Fibroblast of lung (primary cell): ENCODE measurements at regions not wholly inside any gene's neighbourhood (a gene's known extent, or its start where the extent isn't known, plus 50 kb on each side); places are given as distances from the start of the nearest gene placed in this dataset.

Experiments used
- DNase-seq, 2 donors: peaks; one replicate each; pipeline versions ENCODE4 v3.0.0 to v3.0.0-alpha.2; 2010; ENCODE audit warnings: low read depth in 2 of 2
- H2AFZ ChIP-seq: 2 replicates; pipeline ENCODE4 v1.5.1; 2012; ENCODE audit warnings: low read length, control low read depth, inconsistent platforms
- H3K27ac ChIP-seq: 2 replicates; pipeline ENCODE4 v1.5.1; 2011; ENCODE audit warnings: low read length, control low read depth; ENCODE audit not compliant: insufficient read depth
- H3K27me3 ChIP-seq: 2 replicates; pipeline ENCODE4 v1.5.1; 2011; ENCODE audit warnings: mild to moderate bottlenecking, low read length; ENCODE audit not compliant: control insufficient read depth, insufficient read depth
- H3K36me3 ChIP-seq: 2 replicates; pipeline ENCODE4 v1.5.1; 2011; ENCODE audit warnings: low read length; ENCODE audit not compliant: control insufficient read depth, insufficient read depth
- H3K4me1 ChIP-seq: 2 replicates; pipeline ENCODE4 v1.5.1; 2011; ENCODE audit warnings: low read length; ENCODE audit not compliant: control insufficient read depth, insufficient read depth; ENCODE audit errors: extremely low read depth
- H3K4me2 ChIP-seq: 2 replicates; pipeline ENCODE4 v1.5.1; 2011; ENCODE audit warnings: low read length, control low read depth; ENCODE audit not compliant: insufficient read depth; ENCODE audit errors: extremely low read depth
- H3K4me3 ChIP-seq, 4 experiments: fragments of 200-600 bp in 1 of 4; sonication (generic) in 1 of 4; replicated peaks in 1 of 4; 2 replicates each; pipeline ENCODE4 v1.5.1; 2011 to 2016; ENCODE audit warnings: low read length in 4 of 4, low read depth in 3 of 4, mild to moderate bottlenecking in 3 of 4, control low read depth in 2 of 4, inconsistent platforms in 1 of 4, mixed read lengths in 1 of 4; ENCODE audit not compliant: insufficient read depth in 1 of 4; ENCODE audit errors: control extremely low read depth in 1 of 4
- H3K79me2 ChIP-seq: 2 replicates; pipeline ENCODE4 v1.5.1; 2012; ENCODE audit warnings: mild to moderate bottlenecking, low read length, inconsistent platforms; ENCODE audit not compliant: control insufficient read depth, insufficient read depth
- H3K9ac ChIP-seq: 2 replicates; pipeline ENCODE4 v1.5.1; 2011; ENCODE audit warnings: mild to moderate bottlenecking, low read length, control low read depth; ENCODE audit not compliant: insufficient read depth
- H3K9me3 ChIP-seq: 2 replicates; pipeline ENCODE4 v1.5.1; 2012; ENCODE audit warnings: low read depth, low read length; ENCODE audit not compliant: control insufficient read depth, insufficient read depth
- H4K20me1 ChIP-seq: 2 replicates; pipeline ENCODE4 v1.5.1; 2011; ENCODE audit warnings: low read length; ENCODE audit not compliant: control insufficient read depth, insufficient read depth; ENCODE audit errors: extremely low read depth
- CTCF ChIP-seq, 2 donors: IDR thresholded peaks in 1 of 2; conservative IDR thresholded peaks in 1 of 2; 1 replicate in 1 of 2; 2 replicates in 1 of 2; pipeline ENCODE4 v1.5.1; 2011 to 2012; ENCODE audit warnings: low read length in 2 of 2, control low read depth in 1 of 2, inconsistent platforms in 1 of 2, low read depth in 1 of 2, mild to moderate bottlenecking in 1 of 2
- EZH2 ChIP-seq: IDR thresholded peaks from 2 replicates; pipeline ENCODE4 v1.5.1; 2012; ENCODE audit warnings: low read length, control low read depth, mild to moderate bottlenecking; ENCODE audit errors: missing control alignments

GRCh38 chr4:14853176-14853943 lies 148.9 kb upstream of the CPEB2 start:
- Histone ChIP-seq H3K79me2 (no peaks in the 10 kb centered on the region), H3K27me3 (no peaks in the 10 kb centered on the region), H3K4me3 (no peak overlapping the region), H3K4me1 (peaks cover 16% of the 10 kb centered on the region), H3K9me3 (no peaks in the 10 kb centered on the region), H3K36me3 (no peaks in the 10 kb centered on the region), H2AFZ (no peak overlapping the region), H4K20me1 (no peaks in the 10 kb centered on the region), H3K4me2 (no peak overlapping the region), H3K27ac (no peak overlapping the region), H3K9ac (no peak overlapping the region)
- no peak for TF ChIP-seq CTCF (conservative IDR thresholded peaks at IDR 0.05 in 1 of 2, IDR thresholded peaks at IDR 0.05 in 1 of 2; ENCODE audit: low read depth in 1 of 2, low read length in 2 of 2)
- no peak for TF ChIP-seq EZH2
- DNase-seq = peak; percentile 92 to 96

GRCh38 chr4:14855719-14856061 lies 146.6 kb upstream of the CPEB2 start:
- TF ChIP-seq CTCF (conservative IDR thresholded peaks at IDR 0.05 in 1 of 2, IDR thresholded peaks at IDR 0.05 in 1 of 2; ENCODE audit: low read depth in 1 of 2, low read length in 2 of 2) = no peak
- no peak for TF ChIP-seq EZH2
- H3K9ac ChIP-seq = no peak overlapping the region
- H2AFZ ChIP-seq = no peak overlapping the region

GRCh38 chr4:14856062-14856933 lies 146.0 kb upstream of the CPEB2 start:
- H3K9me3 ChIP-seq = no peaks in the 10 kb centered on the region
- H4K20me1 ChIP-seq = no peaks in the 10 kb centered on the region
- DNase-seq = peak; percentile 100
- peaks cover 16% of the 10 kb centered on the region for H3K4me1 ChIP-seq
- no peak overlapping the region for H3K4me3 ChIP-seq
- H3K9ac ChIP-seq = no peak overlapping the region
- no peaks in the 10 kb centered on the region for H3K36me3 ChIP-seq
- TF ChIP-seq CTCF (conservative IDR thresholded peaks at IDR 0.05 in 1 of 2, IDR thresholded peaks at IDR 0.05 in 1 of 2; ENCODE audit: low read depth in 1 of 2, low read length in 2 of 2) (no peak), EZH2 (no peak)
- H3K27ac ChIP-seq = peak overlapping the region; percentile 62
- H3K4me2 ChIP-seq = peak overlapping the region; percentile 17
- H2AFZ ChIP-seq = no peak overlapping the region
- H3K27me3 ChIP-seq = no peaks in the 10 kb centered on the region
- H3K79me2 ChIP-seq = no peaks in the 10 kb centered on the region

More at GRCh38 chr4:14855719-14856061, 146.6 kb upstream of the CPEB2 start:
- no peaks in the 10 kb centered on the region for H4K20me1 ChIP-seq
- peaks cover 16% of the 10 kb centered on the region for H3K4me1 ChIP-seq
- no peaks in the 10 kb centered on the region for H3K36me3 ChIP-seq
- no peak for DNase-seq
- peak overlapping the region; percentile 62 for H3K27ac ChIP-seq
- H3K9me3 ChIP-seq = no peaks in the 10 kb centered on the region
- H3K27me3 ChIP-seq = no peaks in the 10 kb centered on the region
- no peak overlapping the region for H3K4me3 ChIP-seq
- no peaks in the 10 kb centered on the region for H3K79me2 ChIP-seq
- no peak overlapping the region for H3K4me2 ChIP-seq
